ENCODE measurements at regions not wholly inside any gene's neighbourhood (a gene's known extent, or its start where the extent isn't known, plus 50 kb on each side); places are given as distances from the start of the nearest gene placed in this dataset.

- TF ChIP-seq CTCF (IDR thresholded peaks at IDR 0.05; ENCODE audit: poor library complexity), result peak; percentile 69
- no peak for TF ChIP-seq EZH2 (IDR thresholded peaks at IDR 0.05; ENCODE audit: borderline replicate concordance)
- TF ChIP-seq EZH2phosphoT487 (IDR thresholded peaks at IDR 0.05; ENCODE audit: low read depth, severe bottlenecking, unreplicated experiment), result no peak
Observed at GRCh38 chr3:8239718-8240695, 261.6 kb upstream of the LMCD1 start.
